Spleen (tissue), 11 donors: ENCODE measurements at regions not wholly inside any gene's neighbourhood (a gene's known extent, or its start where the extent isn't known, plus 50 kb on each side); places are given as distances from the start of the nearest gene placed in this dataset.

Source experiments
- DNase-seq: peaks from one replicate; pipeline ENCODE4 v3.0.0-alpha.2; 2020
- H3K27ac ChIP-seq, 8 donors: fragments of 200-600 bp; sonication (generic) in 7 of 8; 1 replicate in 4 of 8; 2 replicates in 4 of 8; pipeline versions ENCODE4 v1.5.0 to v1.8.0; 2016 to 2021; ENCODE audit warnings: inconsistent platforms in 4 of 8, mild to moderate bottlenecking in 4 of 8, moderate library complexity in 1 of 8
- H3K27me3 ChIP-seq, 7 donors: fragments of 200-600 bp; sonication (generic) in 6 of 7; replicated peaks in 1 of 7; 1 replicate in 4 of 7; 2 replicates in 3 of 7; pipeline versions ENCODE4 v1.5.0 to v1.8.0; 2016 to 2021; ENCODE audit warnings: inconsistent platforms in 3 of 7, mild to moderate bottlenecking in 1 of 7
- H3K36me3 ChIP-seq, 6 donors: fragments of 200-600 bp; sonication (generic) in 5 of 6; 1 replicate in 4 of 6; 2 replicates in 2 of 6; pipeline versions ENCODE4 v1.5.0 to v1.8.0; 2016 to 2021; ENCODE audit warnings: inconsistent platforms in 2 of 6
- H3K4me1 ChIP-seq, 6 donors: fragments of 200-600 bp; sonication (generic) in 5 of 6; 1 replicate in 3 of 6; 2 replicates in 3 of 6; pipeline versions ENCODE4 v1.5.0 to v1.8.0; 2016 to 2021; ENCODE audit warnings: inconsistent platforms in 3 of 6
- H3K4me3 ChIP-seq, 8 donors: fragments of 200-600 bp; sonication (generic) in 7 of 8; 1 replicate in 4 of 8; 2 replicates in 4 of 8; pipeline versions ENCODE4 v1.5.0 to v1.8.0; 2016 to 2021; ENCODE audit warnings: inconsistent platforms in 4 of 8, mild to moderate bottlenecking in 4 of 8, moderate library complexity in 2 of 8
- H3K9me3 ChIP-seq, 8 donors: fragments of 200-600 bp; sonication (generic) in 7 of 8; 1 replicate in 4 of 8; 2 replicates in 4 of 8; pipeline versions ENCODE4 v1.5.0 to v1.8.0; 2016 to 2021; ENCODE audit warnings: inconsistent platforms in 4 of 8
- CTCF ChIP-seq, 11 experiments: fragments of 200-600 bp in 7 of 11; fragments of 450-650 bp in 4 of 11; sonication (generic) in 4 of 11; IDR thresholded peaks in 8 of 11; conservative IDR thresholded peaks in 3 of 11; 1 replicate in 7 of 11; 2 replicates in 4 of 11; pipeline versions ENCODE4 v1.4.0 to v1.8.0; 2016 to 2021; ENCODE audit warnings: antibody characterized with exemption in 11 of 11, inconsistent platforms in 4 of 11, mild to moderate bottlenecking in 1 of 11
- POLR2A ChIP-seq, 3 donors: fragments of 450-650 bp; IDR thresholded peaks; one replicate each; pipeline ENCODE4 v1.5.1; 2017; ENCODE audit warnings: antibody characterized with exemption in 3 of 3, mild to moderate bottlenecking in 1 of 3
- POLR2AphosphoS5 ChIP-seq, 3 donors: sonication (generic); formaldehyde crosslinking; IDR thresholded peaks; one replicate each; pipeline ENCODE4 v1.5.1; 2017; ENCODE audit warnings: antibody characterized with exemption in 3 of 3
- whole genome bisulfite sequencing, 5 donors: extraction: QIAGEN DNeasy Blood & Tissue Kit in 3 of 5; methylation state at CpG; one replicate each; pipeline versions ENCODE4 v1.1.5 to v1.1.7; 2013 to 2018; 5-methylcytosine and 5-hydroxymethylcytosine counted together
- intact Hi-C: fragments of 100-400 bp; cut with DNase I; formaldehyde crosslinking; loops from one replicate; pipeline ENCODE4 v1.15.0; 2023; ENCODE audit warnings: low total_unique reads
- donor health status: healthy with polysubstance abuse.
- donor health status: DM: no; HTN: no; CAD: no; lungs with moderate emphysema.
- donor health status: DM: no; HTN: no; CAD: no.
- donor health status: Bipolar disorder and iron deficiency.
- donor health status: healthy.
- donor health status: DM: no; HTN: no; CAD: no.
- donor health status: DM: yes; HTN: yes; CAD: no.

GRCh38 chr2:88809216-88809615, 117.7 kb downstream of the RPIA start:
- no peak overlapping the region for H3K4me3 ChIP-seq
- 78 to 95% (median 90%) methylated on average over 6 of the region's 6 CpGs for WGBS, 5 donors
- no peak for DNase-seq
- H3K4me1 ChIP-seq: peaks cover 0 to 9% (median 0%) of the 10 kb centered on the region in 6 donors
- TF ChIP-seq POLR2AphosphoS5 (IDR thresholded peaks at IDR 0.05) (no peak), CTCF (IDR thresholded peaks at IDR 0.05 in 8 of 11, conservative IDR thresholded peaks at IDR 0.05 in 3 of 11) (no peak), POLR2A (IDR thresholded peaks at IDR 0.05) (no peak)
- H3K9me3 ChIP-seq: peaks cover 0 to 6% (median 0%) of the 10 kb centered on the region in 8 donors
- no peaks in the 10 kb centered on the region for H3K36me3 ChIP-seq
- no peak overlapping the region for H3K27ac ChIP-seq
- H3K27me3 ChIP-seq: peaks cover 0 to 3% (median 0%) of the 10 kb centered on the region in 7 donors
- intact Hi-C loops: no loop called here

- WGBS, 5 donors: 66 to 83% (median 74%) methylated on average over 2 of the region's 2 CpGs
These were observed 118.5 kb downstream of the RPIA start for GRCh38 chr2:88810017-88810416.

GRCh38 chr2:88810488-88810887, 119.0 kb downstream of the RPIA start:
- no peak for DNase-seq

More at GRCh38 chr2:88810017-88810416, 118.5 kb downstream of the RPIA start:
- TF ChIP-seq CTCF (IDR thresholded peaks at IDR 0.05 in 8 of 11, conservative IDR thresholded peaks at IDR 0.05 in 3 of 11) (no peak), POLR2A (IDR thresholded peaks at IDR 0.05) (no peak), POLR2AphosphoS5 (IDR thresholded peaks at IDR 0.05) (no peak)
- H3K4me3 ChIP-seq: no peak overlapping the region
- peaks cover 0 to 9% (median 0%) of the 10 kb centered on the region in 6 donors for H3K4me1 ChIP-seq
- DNase-seq: no peak
- H3K27ac ChIP-seq: no peak overlapping the region
- H3K27me3 ChIP-seq: peaks cover 0 to 3% (median 0%) of the 10 kb centered on the region in 7 donors
- peaks cover 0 to 12% (median 2%) of the 10 kb centered on the region in 8 donors for H3K9me3 ChIP-seq
- H3K36me3 ChIP-seq: no peaks in the 10 kb centered on the region
- intact Hi-C loops: no loop called here

GRCh38 chr2:88811233-88811632, 119.8 kb downstream of the RPIA start:
- H3K27me3 ChIP-seq: peaks cover 0 to 3% (median 0%) of the 10 kb centered on the region in 7 donors
- H3K27ac ChIP-seq: no peak overlapping the region
- no peak overlapping the region for H3K4me3 ChIP-seq
- peaks cover 3 to 25% (median 14%) of the 10 kb centered on the region in 8 donors for H3K9me3 ChIP-seq
- no peaks in the 10 kb centered on the region for H3K36me3 ChIP-seq
- intact Hi-C loops: no loop called here
- DNase-seq: no peak
- TF ChIP-seq CTCF (IDR thresholded peaks at IDR 0.05 in 8 of 11, conservative IDR thresholded peaks at IDR 0.05 in 3 of 11) (no peak), POLR2A (IDR thresholded peaks at IDR 0.05) (no peak)
- 60 to 81% (median 71%) methylated on average over 3 of the region's 3 CpGs for WGBS, 5 donors
- peaks cover 0 to 9% (median 0%) of the 10 kb centered on the region in 6 donors for H3K4me1 ChIP-seq

More at GRCh38 chr2:88810488-88810887, 119.0 kb downstream of the RPIA start:
- Histone ChIP-seq H3K4me3 (no peak overlapping the region), H3K9me3 (peaks cover under 1 to 17% (median 6%) of the 10 kb centered on the region in 8 donors), H3K27ac (no peak overlapping the region), H3K36me3 (no peaks in the 10 kb centered on the region), H3K27me3 (peaks cover 0 to 3% (median 0%) of the 10 kb centered on the region in 7 donors), H3K4me1 (peaks cover 0 to 9% (median 0%) of the 10 kb centered on the region in 6 donors)
- intact Hi-C loops: no loop called here
- TF ChIP-seq POLR2A (IDR thresholded peaks at IDR 0.05): no peak
- no peak for TF ChIP-seq POLR2AphosphoS5 (IDR thresholded peaks at IDR 0.05)
- no peak for TF ChIP-seq CTCF (IDR thresholded peaks at IDR 0.05 in 8 of 11, conservative IDR thresholded peaks at IDR 0.05 in 3 of 11)
- 92 to 98% (median 95%) methylated on average over 8 of the region's 8 CpGs for WGBS, 5 donors
